Rectal smooth muscle tissue (tissue), 1 donor: ENCODE measurements at regions not wholly inside any gene's neighbourhood (a gene's known extent, or its start where the extent isn't known, plus 50 kb on each side); places are given as distances from the start of the nearest gene placed in this dataset.
"Not testable (repeated sequence)": the region's sequence is repeated elsewhere in the genome, so short reads cannot be mapped to it uniquely, and the experiment has no call there.

ENCODE experiments used
- H3K27ac ChIP-seq: one replicate; pipeline ENCODE4 v1.7.0; 2013; ENCODE audit warnings: low read depth, low read length, inconsistent platforms
- H3K27me3 ChIP-seq: one replicate; pipeline ENCODE4 v1.7.0; 2013; ENCODE audit warnings: low read length; ENCODE audit not compliant: control insufficient read depth, insufficient read depth
- H3K36me3 ChIP-seq: one replicate; pipeline ENCODE4 v1.7.0; 2013; ENCODE audit warnings: low read length; ENCODE audit not compliant: control insufficient read depth, insufficient read depth
- H3K4me1 ChIP-seq: one replicate; pipeline ENCODE4 v1.7.0; 2013; ENCODE audit warnings: low read length; ENCODE audit not compliant: control insufficient read depth, insufficient read depth
- H3K4me3 ChIP-seq: one replicate; pipeline ENCODE4 v1.7.0; 2013; ENCODE audit warnings: low read length
- H3K9ac ChIP-seq: one replicate; pipeline ENCODE4 v1.7.0; 2013; ENCODE audit warnings: low read length

DNA sequence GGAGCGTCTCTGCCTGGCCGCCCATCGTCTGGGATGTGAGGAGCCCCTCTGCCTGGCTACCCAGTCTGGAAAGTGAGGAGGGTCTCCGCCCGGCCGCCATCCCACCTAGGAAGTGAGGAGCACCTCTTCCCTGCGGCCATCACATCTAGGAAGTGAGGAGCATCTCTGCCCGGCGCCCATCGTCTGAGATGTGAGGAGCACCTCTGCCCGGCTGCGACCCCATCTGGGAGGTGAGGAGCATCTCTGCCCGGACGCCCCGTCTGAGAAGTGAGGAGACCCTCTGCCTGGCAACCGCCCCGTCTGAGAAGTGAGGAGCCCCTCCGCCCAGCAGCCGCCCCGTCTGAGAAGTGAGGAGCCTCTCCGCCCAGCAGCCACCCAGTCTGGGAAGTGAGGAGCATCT, 84.5 kb downstream of the IDS start:
- not testable (repeated sequence) for H3K27me3 ChIP-seq, H3K36me3 ChIP-seq, H3K4me1 ChIP-seq, H3K4me3 ChIP-seq, H3K27ac ChIP-seq, H3K9ac ChIP-seq

DNA sequence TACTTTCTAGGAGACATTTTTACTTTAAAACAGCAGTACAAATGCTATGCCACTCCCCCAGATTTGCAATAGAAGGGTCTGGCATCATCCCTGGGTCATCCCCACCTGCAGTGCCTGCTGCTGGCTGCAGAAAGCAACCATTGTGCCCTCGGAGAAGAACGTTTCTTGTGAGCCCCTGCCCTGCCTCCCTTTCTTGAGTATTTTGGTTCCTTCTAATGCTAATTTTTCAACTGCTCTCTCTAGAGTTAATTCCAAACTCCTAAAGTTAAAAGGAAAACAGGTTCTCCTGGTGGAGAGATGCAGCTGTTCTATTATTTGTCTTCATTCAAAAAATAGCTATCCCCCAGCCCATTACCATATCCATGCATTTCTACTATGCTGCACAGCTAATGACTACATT, 107.1 kb downstream of the IDS start:
- no peak overlapping the region for H3K9ac ChIP-seq
- no peaks in the 10 kb centered on the region for H3K36me3 ChIP-seq
- no peaks in the 10 kb centered on the region for H3K27me3 ChIP-seq
- no peak overlapping the region for H3K27ac ChIP-seq
- no peak overlapping the region for H3K4me3 ChIP-seq
- H3K4me1 ChIP-seq = no peaks in the 10 kb centered on the region

DNA sequence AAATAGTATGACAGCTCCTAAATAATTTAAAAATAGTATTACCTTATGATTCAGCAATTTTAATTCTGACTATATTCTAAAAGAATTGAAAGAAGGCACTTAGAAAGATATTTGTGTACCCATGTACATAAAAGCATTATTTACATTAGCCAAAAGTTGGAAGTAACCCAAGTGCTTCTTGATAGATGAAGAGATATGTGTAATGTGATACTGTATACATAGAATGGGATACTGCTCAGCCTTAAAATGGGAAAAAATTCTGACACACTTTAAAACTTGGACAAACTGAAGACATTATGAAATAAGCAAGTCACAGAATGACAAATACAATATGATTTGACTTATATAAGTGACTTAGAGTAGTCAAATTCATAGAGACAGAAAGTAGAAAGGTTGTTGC, 112.2 kb downstream of the IDS start:
- H3K27me3 ChIP-seq = no peaks in the 10 kb centered on the region
- no peaks in the 10 kb centered on the region for H3K4me1 ChIP-seq
- no peaks in the 10 kb centered on the region for H3K36me3 ChIP-seq
- H3K27ac ChIP-seq = no peak overlapping the region
- H3K4me3 ChIP-seq = no peak overlapping the region
- H3K9ac ChIP-seq = no peak overlapping the region

DNA sequence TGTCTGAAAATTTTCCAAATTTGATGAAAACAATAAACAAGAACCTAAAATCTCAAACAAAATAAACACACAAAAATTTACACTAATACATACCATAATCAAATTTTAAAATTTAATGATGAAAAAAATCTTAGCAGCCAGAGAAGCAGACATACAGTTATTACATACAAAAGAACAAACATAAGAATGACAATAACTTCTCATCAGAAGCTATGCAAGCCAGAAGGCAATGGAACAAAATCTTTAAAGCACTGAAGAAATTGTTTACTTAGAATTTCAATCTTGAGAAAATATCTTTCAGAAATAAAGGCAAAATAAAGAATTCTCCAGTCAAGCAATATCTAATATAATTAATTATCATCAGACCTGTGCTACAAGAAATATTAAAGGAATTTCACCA, 121.3 kb downstream of the IDS start:
- no peaks in the 10 kb centered on the region for H3K36me3 ChIP-seq
- no peaks in the 10 kb centered on the region for H3K27me3 ChIP-seq
- H3K4me3 ChIP-seq = no peak overlapping the region
- H3K9ac ChIP-seq = no peak overlapping the region
- no peak overlapping the region for H3K27ac ChIP-seq
- H3K4me1 ChIP-seq = no peaks in the 10 kb centered on the region

DNA sequence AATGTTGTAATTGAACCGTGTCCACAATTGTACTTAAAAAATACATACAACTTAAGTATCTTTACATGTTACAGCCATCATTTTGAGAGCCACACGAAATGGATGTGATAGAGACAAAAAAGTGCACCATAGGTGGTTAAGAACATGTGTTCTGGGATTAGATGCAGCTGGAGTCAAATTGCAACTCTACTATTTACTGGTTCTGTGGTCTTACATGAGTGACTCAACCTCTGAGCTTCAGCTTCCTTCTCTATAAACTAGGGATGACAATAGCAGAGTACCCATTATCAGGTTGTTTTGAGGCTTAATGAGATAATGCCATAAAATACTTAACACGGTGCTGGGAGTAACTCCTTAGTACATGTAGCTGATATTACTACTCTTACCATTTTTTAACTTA, 130.4 kb downstream of the IDS start:
- no peaks in the 10 kb centered on the region for H3K27me3 ChIP-seq
- no peaks in the 10 kb centered on the region for H3K36me3 ChIP-seq
- no peak overlapping the region for H3K4me3 ChIP-seq
- no peak overlapping the region for H3K27ac ChIP-seq
- no peak overlapping the region for H3K9ac ChIP-seq
- no peaks in the 10 kb centered on the region for H3K4me1 ChIP-seq

DNA sequence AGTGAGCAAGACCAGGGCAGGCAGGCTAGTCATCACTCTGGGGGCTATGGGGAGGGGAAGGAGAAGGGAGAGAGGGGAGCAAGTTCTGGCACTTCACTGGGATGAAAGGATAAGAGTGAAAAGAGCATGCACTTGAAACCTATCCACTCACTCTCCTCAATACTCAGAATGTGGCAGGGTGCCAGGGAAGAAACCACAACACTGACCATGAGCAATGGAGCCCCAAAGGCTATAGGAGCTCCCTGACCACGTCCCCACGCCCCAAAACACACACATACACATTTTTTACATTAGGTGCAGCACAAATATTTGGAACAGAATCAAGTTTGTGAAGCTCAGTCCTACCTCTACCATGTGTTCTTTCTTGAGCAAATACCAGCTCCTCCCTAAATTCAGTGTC, 132.2 kb downstream of the IDS start:
- H3K4me1 ChIP-seq = no peaks in the 10 kb centered on the region
- H3K27ac ChIP-seq = no peak overlapping the region
- no peaks in the 10 kb centered on the region for H3K27me3 ChIP-seq

DNA sequence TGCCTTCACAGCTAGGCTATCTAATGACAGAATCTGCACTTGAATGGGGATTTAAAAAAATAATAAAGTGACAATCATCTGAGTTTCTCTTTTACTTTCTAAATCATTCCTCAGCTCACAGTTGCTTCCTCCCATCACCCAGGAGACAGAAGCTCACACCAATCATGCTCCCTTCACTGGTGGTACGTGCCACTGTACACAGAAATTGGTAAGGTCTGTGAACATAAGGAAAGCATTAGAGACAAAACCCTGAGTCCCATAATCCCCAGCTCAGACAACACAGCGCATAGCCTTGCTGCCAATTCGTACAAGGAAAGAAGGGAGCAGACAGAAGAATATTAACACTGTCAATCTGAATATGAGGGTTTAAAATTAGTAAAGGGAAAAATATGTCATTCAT, 133.1 kb downstream of the IDS start:
- Histone ChIP-seq H3K4me3 (no peak overlapping the region), H3K27me3 (no peaks in the 10 kb centered on the region), H3K27ac (no peak overlapping the region), H3K9ac (no peak overlapping the region), H3K36me3 (no peaks in the 10 kb centered on the region), H3K4me1 (no peaks in the 10 kb centered on the region)

More for the DNA sequence above, 132.2 kb downstream of the IDS start:
- no peak overlapping the region for H3K4me3 ChIP-seq
- no peaks in the 10 kb centered on the region for H3K36me3 ChIP-seq
- H3K9ac ChIP-seq = no peak overlapping the region

DNA sequence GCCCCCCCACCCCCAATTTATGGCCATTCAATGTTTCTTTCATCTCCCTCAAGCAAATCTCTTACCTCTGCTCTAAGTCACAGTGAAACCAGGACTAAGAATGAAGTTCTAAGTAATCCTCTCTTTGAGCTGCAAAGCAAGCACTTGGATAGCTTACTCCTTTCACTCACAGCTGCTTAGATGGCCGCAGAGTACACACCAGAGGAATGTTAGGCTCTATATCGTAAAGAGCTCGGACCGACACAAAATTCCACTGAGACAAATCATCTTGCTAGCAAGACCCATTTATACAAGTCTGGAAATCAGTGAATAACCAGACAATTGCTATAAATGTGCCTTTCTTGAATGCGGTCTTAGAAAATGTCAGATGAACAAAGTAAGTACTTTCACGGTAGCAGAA, 135.0 kb downstream of the IDS start:
- no peak overlapping the region for H3K4me3 ChIP-seq
- no peaks in the 10 kb centered on the region for H3K27me3 ChIP-seq
- no peaks in the 10 kb centered on the region for H3K4me1 ChIP-seq
- H3K36me3 ChIP-seq = no peaks in the 10 kb centered on the region
- no peak overlapping the region for H3K27ac ChIP-seq
- no peak overlapping the region for H3K9ac ChIP-seq

DNA sequence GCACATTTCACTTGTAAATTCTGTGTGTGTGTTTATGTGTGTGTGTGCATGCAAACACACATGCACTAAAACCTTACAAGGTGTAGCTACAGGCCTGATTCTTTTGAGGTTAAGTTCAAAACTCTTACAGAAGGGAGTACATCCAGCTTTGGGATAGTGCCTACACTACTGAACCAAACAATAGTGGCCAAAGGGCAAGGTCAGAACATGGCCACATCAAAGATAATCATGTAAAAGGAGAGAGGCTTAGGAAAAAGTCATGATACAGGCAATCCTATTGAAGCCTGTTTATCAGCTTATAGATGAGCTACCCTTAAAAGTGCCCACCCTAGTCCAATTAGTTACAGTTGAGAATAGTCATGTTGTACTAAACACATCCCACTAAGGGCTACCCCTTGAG, 139.6 kb downstream of the IDS start:
- Histone ChIP-seq H3K36me3 (no peaks in the 10 kb centered on the region), H3K4me3 (no peak overlapping the region), H3K4me1 (no peaks in the 10 kb centered on the region), H3K27me3 (no peaks in the 10 kb centered on the region), H3K9ac (no peak overlapping the region), H3K27ac (no peak overlapping the region)

DNA sequence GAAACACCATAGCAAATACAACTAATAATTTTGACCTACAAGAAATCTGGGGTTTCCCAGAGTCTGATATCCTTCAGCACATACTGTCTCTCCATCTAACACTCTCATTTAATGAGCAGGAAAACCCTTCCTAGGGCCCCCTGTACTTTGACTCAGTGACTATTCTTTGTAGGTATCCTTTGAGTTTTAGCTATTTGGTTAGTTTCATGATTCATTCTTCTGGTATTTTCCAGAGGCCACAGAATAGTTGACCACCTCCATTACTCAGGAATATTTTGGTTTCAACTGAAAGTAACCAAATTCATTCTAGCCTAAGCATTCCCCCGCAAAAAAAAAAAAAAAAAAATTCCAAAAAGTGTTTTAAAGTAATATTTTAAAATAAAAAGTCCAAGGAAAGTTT, 140.0 kb downstream of the IDS start:
- no peak overlapping the region for H3K9ac ChIP-seq
- H3K27me3 ChIP-seq = no peaks in the 10 kb centered on the region
- H3K4me3 ChIP-seq = no peak overlapping the region

DNA sequence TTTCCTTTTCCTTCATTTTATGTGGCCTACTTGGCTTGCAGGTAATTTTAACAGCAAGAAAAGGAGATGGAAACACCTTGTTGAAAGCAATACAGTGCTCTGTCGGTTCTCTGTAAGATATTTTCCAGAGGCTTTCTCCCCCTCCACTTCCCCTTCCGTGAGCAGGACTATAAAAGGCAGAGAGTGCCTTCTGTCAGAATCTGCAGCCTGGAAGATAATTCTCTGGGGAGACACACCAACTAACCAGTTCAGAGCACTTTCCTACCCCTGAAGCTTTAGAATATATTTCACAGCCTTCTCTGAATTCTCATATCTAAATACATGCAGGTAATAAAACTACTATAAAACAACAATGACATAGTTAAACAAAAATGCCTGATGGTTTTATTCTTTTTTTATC, 141.1 kb downstream of the IDS start:
- Histone ChIP-seq H3K27me3 (no peaks in the 10 kb centered on the region), H3K27ac (no peak overlapping the region), H3K4me1 (no peaks in the 10 kb centered on the region), H3K4me3 (no peak overlapping the region), H3K36me3 (no peaks in the 10 kb centered on the region), H3K9ac (no peak overlapping the region)

More for the DNA sequence above, 140.0 kb downstream of the IDS start:
- H3K4me1 ChIP-seq = no peaks in the 10 kb centered on the region
- no peaks in the 10 kb centered on the region for H3K36me3 ChIP-seq
- H3K27ac ChIP-seq = no peak overlapping the region

DNA sequence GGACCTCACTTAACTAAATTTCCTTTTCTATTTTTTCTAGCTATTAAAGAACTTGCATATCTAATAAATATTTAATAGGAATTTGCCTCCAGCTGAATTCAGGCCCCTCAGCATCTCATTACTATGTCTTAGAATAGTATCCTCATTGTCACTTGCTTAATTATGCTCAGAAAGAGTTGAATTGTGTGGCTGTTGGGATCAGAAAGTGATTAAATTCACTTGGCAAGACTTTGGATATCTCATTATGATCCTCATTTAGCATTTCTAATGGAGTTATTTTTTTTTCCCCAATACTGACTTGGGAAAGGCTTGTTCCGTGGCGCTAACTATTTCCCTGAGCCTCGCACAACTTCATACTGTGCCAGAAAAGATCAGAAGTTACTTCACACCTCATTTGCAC, 158.8 kb downstream of the IDS start:
- Histone ChIP-seq H3K4me3 (no peak overlapping the region), H3K9ac (no peak overlapping the region), H3K4me1 (no peaks in the 10 kb centered on the region)

DNA sequence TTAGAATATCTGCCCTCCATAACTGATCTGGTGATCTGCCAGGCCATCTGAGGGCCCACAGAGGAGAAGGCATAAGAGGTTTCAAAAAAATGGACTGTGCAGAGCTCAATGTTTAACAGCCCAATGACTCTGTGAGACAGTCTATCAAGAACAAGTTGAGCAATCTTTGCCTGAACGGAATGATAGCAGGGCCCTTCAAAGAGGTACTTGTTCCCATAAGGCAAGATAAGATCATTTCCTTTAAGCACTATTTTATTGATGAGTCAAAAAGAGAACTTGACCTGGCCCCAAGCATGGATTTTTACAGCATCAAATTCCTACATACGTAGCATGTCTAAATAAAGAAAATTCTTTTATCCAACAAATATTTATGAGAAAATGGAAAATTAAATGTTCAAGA, 182.8 kb downstream of the IDS start:
- Histone ChIP-seq H3K27ac (no peak overlapping the region), H3K27me3 (no peaks in the 10 kb centered on the region), H3K4me3 (no peak overlapping the region), H3K36me3 (no peaks in the 10 kb centered on the region), H3K4me1 (no peaks in the 10 kb centered on the region), H3K9ac (no peak overlapping the region)

More for the DNA sequence above, 158.8 kb downstream of the IDS start:
- no peaks in the 10 kb centered on the region for H3K27me3 ChIP-seq
- H3K27ac ChIP-seq = no peak overlapping the region
- H3K36me3 ChIP-seq = no peaks in the 10 kb centered on the region
